Omental fat pad (tissue), 3 donors: ENCODE measurements at regions not wholly inside any gene's neighbourhood (a gene's known extent, or its start where the extent isn't known, plus 50 kb on each side); places are given as distances from the start of the nearest gene placed in this dataset.

Experiments used
- ATAC-seq: fragments of 150-250 bp; one replicate; pipeline ENCODE4 v1.9.1; 2016; ENCODE audit warnings: mild to moderate bottlenecking, moderate library complexity; ENCODE audit not compliant: low FRiP score
- DNase-seq: peaks from one replicate; pipeline ENCODE4 v3.0.0-alpha.2; 2019; ENCODE audit warnings: low spot score
- TF ChIP-seq, protein P1 (sequence below), 3 donors: fragments of 450-650 bp; IDR thresholded peaks; one replicate each; pipeline ENCODE4 v1.5.1; 2016 to 2017; ENCODE audit warnings: antibody characterized with exemption in 3 of 3, mild to moderate bottlenecking in 3 of 3, moderate library complexity in 2 of 3

DNA sequence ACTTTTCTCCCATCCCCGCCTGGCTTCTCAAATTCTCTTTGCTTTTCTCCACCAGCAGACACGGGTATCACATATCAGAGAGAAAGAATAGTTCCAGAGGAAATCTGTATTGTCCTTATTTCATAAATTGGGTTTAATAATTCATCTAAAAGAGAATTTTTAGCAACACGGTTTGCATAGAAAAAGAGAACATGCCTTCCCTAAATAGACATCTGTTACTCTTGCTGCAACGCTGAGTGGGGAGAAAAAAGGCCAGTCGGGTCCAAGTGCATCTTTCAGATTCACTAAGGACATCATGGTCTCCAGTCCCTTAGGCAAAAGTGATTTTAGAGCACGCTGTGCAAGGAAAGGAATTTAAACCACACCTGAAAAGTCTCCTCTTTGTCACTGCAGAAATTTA is 201.3 kb downstream of the ABHD5 start:
- TF ChIP-seq, protein P1, sequence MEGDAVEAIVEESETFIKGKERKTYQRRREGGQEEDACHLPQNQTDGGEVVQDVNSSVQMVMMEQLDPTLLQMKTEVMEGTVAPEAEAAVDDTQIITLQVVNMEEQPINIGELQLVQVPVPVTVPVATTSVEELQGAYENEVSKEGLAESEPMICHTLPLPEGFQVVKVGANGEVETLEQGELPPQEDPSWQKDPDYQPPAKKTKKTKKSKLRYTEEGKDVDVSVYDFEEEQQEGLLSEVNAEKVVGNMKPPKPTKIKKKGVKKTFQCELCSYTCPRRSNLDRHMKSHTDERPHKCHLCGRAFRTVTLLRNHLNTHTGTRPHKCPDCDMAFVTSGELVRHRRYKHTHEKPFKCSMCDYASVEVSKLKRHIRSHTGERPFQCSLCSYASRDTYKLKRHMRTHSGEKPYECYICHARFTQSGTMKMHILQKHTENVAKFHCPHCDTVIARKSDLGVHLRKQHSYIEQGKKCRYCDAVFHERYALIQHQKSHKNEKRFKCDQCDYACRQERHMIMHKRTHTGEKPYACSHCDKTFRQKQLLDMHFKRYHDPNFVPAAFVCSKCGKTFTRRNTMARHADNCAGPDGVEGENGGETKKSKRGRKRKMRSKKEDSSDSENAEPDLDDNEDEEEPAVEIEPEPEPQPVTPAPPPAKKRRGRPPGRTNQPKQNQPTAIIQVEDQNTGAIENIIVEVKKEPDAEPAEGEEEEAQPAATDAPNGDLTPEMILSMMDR (IDR thresholded peaks at IDR 0.05): no peak
- DNase-seq: no peak
- no peak for ATAC-seq

DNA sequence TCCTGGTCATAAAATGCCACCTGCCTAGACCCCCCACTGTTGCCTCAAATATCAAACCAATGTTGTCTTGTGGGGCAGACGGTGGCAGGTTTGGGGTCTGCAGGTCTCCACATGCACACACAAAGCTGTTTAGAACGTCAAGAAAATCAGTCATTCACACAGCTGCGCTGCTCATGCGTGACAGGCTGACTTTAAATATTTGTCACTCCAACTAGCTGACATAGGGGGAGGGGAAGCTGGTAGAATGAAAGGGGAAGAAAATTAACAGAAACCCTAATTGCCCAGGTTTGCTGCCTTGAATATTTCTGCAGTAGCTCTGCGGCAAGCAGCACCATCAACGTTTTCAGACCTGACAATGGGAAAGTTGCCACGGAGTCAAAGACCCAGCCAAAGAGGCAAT is 201.8 kb downstream of the ABHD5 start:
- TF ChIP-seq, protein P1 (IDR thresholded peaks at IDR 0.05): no peak
- no peak for DNase-seq
- ATAC-seq: no peak

DNA sequence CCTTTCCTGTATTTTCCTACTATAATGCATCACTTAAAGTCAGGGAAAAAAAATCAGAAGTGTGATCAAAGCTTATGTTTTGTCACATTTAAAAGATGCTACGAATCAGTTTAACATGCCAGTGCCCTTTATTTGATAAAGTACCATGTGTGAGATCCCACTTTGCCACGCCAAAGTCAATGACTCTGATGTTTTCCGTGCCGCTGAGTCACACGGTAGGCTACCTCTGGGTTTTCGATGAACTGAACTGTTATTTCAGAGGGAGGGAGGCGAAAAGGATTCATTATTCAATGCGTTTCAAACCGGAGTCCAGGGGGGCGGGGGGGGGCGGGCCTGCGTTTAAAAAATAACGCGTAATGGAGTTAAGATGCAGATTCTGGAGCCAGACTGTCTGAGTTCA is 203.0 kb downstream of the ABHD5 start:
- TF ChIP-seq, protein P1 (IDR thresholded peaks at IDR 0.05): no peak
- DNase-seq (no peak), ATAC-seq (peak; percentile 50)

DNA sequence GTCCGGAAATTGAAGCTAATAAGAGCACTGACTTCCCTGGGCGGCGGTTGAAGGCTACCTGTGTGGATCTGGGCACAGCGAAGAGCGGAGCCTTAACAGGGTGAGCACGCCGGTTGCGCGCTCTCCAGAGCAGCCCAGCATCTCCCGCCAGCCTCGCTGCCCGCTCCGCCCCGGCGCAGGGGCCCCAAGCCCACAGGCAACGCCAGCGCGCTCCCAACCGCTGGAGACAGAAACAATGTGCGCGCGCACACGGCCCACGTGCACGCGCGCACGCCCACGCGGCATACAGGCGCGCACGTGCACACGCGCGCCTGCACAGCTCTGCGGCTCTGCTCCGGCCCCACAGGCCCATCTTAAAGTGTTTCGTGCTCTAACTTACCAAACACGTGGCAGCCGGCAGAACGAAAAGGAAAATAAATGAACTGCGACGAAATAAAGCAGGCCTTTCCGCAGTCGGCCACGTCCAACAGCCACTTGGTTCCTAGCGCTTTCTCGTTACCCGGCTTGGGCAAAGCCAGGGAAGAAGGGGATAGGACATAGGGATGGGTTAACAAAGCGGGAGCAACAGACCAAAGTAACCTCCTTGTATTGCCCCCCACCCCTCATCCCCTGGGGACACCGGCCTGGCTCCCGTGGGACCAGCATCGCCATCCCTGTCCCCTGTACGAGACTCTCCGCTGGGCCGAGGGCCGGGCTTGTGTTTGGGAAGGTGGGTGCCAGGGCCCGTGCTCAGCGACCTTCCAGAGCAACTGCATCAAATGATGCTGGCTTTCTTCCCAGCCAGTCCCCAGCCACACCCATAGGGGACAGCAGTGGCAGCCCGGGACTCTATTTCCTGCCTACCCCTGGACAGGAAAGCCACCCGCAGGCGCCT is 203.7 kb downstream of the ABHD5 start:
- TF ChIP-seq, protein P1 (IDR thresholded peaks at IDR 0.05): no peak
- ATAC-seq: peak; percentile 61
- DNase-seq: no peak

DNA sequence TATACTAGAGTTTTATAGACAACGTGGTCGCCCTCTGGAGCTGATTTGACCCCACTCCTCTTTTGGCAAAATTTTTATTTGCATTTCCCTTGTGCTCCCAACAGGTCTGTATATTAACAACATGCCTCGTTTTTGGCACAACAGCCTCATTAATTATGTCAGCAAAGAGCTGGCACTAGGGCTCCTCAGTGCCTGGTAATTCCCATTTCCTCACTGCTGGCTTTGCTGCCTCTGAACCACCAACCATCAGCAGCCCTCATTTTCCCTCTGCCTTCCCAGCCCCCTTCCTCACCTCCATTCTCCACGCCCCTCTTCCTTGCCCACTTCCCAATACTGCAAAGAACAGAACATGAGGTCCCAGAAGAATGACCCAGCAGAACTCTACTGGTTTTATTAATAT is 204.8 kb downstream of the ABHD5 start:
- TF ChIP-seq, protein P1 (IDR thresholded peaks at IDR 0.05): no peak
- DNase-seq (no peak), ATAC-seq (no peak)

DNA sequence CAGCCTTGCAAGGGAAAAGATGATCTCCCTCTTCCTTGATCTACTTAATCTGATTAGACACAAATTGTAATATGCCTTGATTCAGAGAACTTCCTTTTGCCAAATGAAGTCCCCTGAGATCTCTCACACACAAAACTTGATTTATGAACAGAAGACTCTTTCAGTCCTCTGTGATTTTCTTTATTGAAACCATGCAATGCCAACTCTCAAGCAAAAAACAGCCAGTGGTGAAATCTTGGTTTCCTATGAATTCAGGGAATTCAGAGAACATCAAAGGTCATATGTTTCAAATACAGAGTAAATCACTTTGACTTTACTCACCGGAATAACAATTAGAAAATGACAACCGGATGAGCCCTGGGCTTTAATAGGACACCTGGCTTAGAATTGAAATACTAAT is 211.7 kb downstream of the ABHD5 start:
- DNase-seq (no peak), ATAC-seq (no peak)
- TF ChIP-seq, protein P1 (IDR thresholded peaks at IDR 0.05): no peak

DNA sequence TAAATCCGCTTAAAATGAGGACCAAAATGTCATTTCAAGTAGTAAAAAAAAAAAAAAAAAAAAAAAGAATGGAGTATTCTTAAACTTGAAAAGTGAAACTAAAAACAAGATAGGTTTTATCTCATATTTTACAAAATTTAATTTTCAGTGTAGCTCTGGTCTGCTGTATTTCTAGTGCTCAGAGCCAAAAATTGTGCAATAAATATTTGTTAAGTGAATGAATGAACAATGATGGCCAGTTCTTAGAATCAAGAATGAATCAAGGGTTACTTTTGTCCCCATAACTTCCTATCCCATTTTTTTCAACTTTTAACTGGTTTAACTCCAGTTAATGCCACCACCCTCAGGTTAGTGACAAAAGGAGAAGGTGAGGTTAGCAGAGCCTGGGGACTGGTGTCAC is 214.4 kb downstream of the ABHD5 start:
- TF ChIP-seq, protein P1 (IDR thresholded peaks at IDR 0.05): no peak
- DNase-seq (no peak), ATAC-seq (no peak)
